ENCODE measurements at regions not wholly inside any gene's neighbourhood (a gene's known extent, or its start where the extent isn't known, plus 50 kb on each side); places are given as distances from the start of the nearest gene placed in this dataset.

- Mint-ChIP-seq H3K4me3 (ENCODE audit: low read depth, unreplicated experiment) (no peak overlapping the region), H3K36me3 (ENCODE audit: insufficient read depth, unreplicated experiment) (no peaks in the 10 kb centered on the region), H3K27ac (ENCODE audit: unreplicated experiment) (no peak overlapping the region), H3K9me3 (ENCODE audit: low read depth, unreplicated experiment) (peaks cover 25% of the 10 kb centered on the region), H3K27me3 (ENCODE audit: unreplicated experiment) (no peaks in the 10 kb centered on the region), H3K4me1 (ENCODE audit: low read depth, unreplicated experiment) (no peaks in the 10 kb centered on the region)
- DNase-seq, result no peak
- CTCF ChIA-PET, result no interaction called here
- BruUV-seq (replicated peaks), result no TSS peak
- intact Hi-C loops (cut with micrococcal nuclease; ENCODE audit: unreplicated experiment), result no loop called here
- TF ChIP-seq CTCF (IDR thresholded peaks at IDR 0.05; ENCODE audit: unreplicated experiment), result no peak
Measured at GRCh38 chr17:12313786-12314185, 293.1 kb downstream of the MAP2K4 start.

- Mint-ChIP-seq H3K9me3 (ENCODE audit: low read depth, unreplicated experiment) (peaks cover 27% of the 10 kb centered on the region), H3K4me3 (ENCODE audit: low read depth, unreplicated experiment) (no peak overlapping the region), H3K36me3 (ENCODE audit: insufficient read depth, unreplicated experiment) (no peaks in the 10 kb centered on the region), H3K4me1 (ENCODE audit: low read depth, unreplicated experiment) (no peaks in the 10 kb centered on the region), H3K27me3 (ENCODE audit: unreplicated experiment) (no peaks in the 10 kb centered on the region), H3K27ac (ENCODE audit: unreplicated experiment) (no peak overlapping the region)
- DNase-seq, result no peak
- no peak for TF ChIP-seq CTCF (IDR thresholded peaks at IDR 0.05; ENCODE audit: unreplicated experiment)
- BruUV-seq (replicated peaks), result no TSS peak
- intact Hi-C loops (cut with micrococcal nuclease; ENCODE audit: unreplicated experiment), result no loop called here
- CTCF ChIA-PET, result no interaction called here
Measured at GRCh38 chr17:12316021-12316420, 295.3 kb downstream of the MAP2K4 start.

- DNase-seq, result no peak
- H3K4me1 Mint-ChIP-seq (ENCODE audit: low read depth, unreplicated experiment), result no peaks in the 10 kb centered on the region
- intact Hi-C loops (cut with micrococcal nuclease; ENCODE audit: unreplicated experiment), result no loop called here
Measured at GRCh38 chr17:12318571-12319266, 298.0 kb downstream of the MAP2K4 start.

DNA sequence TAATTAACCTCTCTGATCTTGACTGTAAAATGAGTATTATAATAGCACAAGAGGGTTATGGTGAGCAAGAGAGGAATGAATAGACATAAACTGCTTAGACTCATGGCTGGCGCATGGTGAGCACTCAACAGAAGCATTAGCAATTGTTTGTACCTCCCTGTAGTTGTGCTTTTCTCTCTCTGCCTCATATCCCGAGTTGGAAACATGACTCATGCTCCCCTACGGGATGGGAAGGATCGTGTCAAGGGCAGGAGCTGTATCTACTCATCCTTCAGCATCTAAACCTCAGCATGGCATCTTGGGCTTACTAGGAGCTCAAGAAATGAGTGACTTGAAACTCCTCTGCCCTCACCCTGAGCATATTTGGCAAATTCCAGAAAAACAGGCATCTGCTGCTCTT lies 299.6 kb downstream of the MAP2K4 start:
- Mint-ChIP-seq H3K4me1 (ENCODE audit: low read depth, unreplicated experiment) (no peaks in the 10 kb centered on the region), H3K4me3 (ENCODE audit: low read depth, unreplicated experiment) (no peak overlapping the region), H3K27ac (ENCODE audit: unreplicated experiment) (no peak overlapping the region), H3K36me3 (ENCODE audit: insufficient read depth, unreplicated experiment) (no peaks in the 10 kb centered on the region), H3K9me3 (ENCODE audit: low read depth, unreplicated experiment) (peaks cover 13% of the 10 kb centered on the region), H3K27me3 (ENCODE audit: unreplicated experiment) (no peaks in the 10 kb centered on the region)
- DNase-seq, result no peak
- CTCF ChIA-PET, result no interaction called here
- no TSS peak for BruUV-seq (replicated peaks)
- intact Hi-C loops (cut with micrococcal nuclease; ENCODE audit: unreplicated experiment), result no loop called here
- no peak for TF ChIP-seq CTCF (IDR thresholded peaks at IDR 0.05; ENCODE audit: unreplicated experiment)

More at GRCh38 chr17:12318571-12319266, 298.0 kb downstream of the MAP2K4 start:
- Mint-ChIP-seq H3K27me3 (ENCODE audit: unreplicated experiment) (no peaks in the 10 kb centered on the region), H3K36me3 (ENCODE audit: insufficient read depth, unreplicated experiment) (no peaks in the 10 kb centered on the region), H3K4me3 (ENCODE audit: low read depth, unreplicated experiment) (no peak overlapping the region), H3K9me3 (ENCODE audit: low read depth, unreplicated experiment) (peaks cover 18% of the 10 kb centered on the region), H3K27ac (ENCODE audit: unreplicated experiment) (no peak overlapping the region)
- CTCF ChIA-PET, result no interaction called here
- no peak for TF ChIP-seq CTCF (IDR thresholded peaks at IDR 0.05; ENCODE audit: unreplicated experiment)
- BruUV-seq (replicated peaks), result no TSS peak
